ENCODE measurements at regions not wholly inside any gene's neighbourhood (a gene's known extent, or its start where the extent isn't known, plus 50 kb on each side); places are given as distances from the start of the nearest gene placed in this dataset.

GRCh38 chr6:144621332-144621731 lies 336.2 kb downstream of the UTRN start:
- no peak for TF ChIP-seq HNF4A (CRISPR knock-in tag; IDR thresholded peaks at IDR 0.05)
- TF ChIP-seq SMC3 (IDR thresholded peaks at IDR 0.05; ENCODE audit: low read length) = no peak
- TF ChIP-seq ZNF777 (CRISPR knock-in tag; IDR thresholded peaks at IDR 0.05) = no peak
- TF ChIP-seq ZNF281 (CRISPR knock-in tag; IDR thresholded peaks at IDR 0.05; ENCODE audit: borderline replicate concordance) = no peak
- TF ChIP-seq BCL3 (CRISPR knock-in tag; IDR thresholded peaks at IDR 0.05) = no peak
- TF ChIP-seq ATF1 (CRISPR knock-in tag; IDR thresholded peaks at IDR 0.05) = no peak
- no peak for TF ChIP-seq FOSL2 (CRISPR knock-in tag; IDR thresholded peaks at IDR 0.05)

All from HepG2 (cell line).